OCI-LY7 (cell line): ENCODE measurements at regions not wholly inside any gene's neighbourhood (a gene's known extent, or its start where the extent isn't known, plus 50 kb on each side); places are given as distances from the start of the nearest gene placed in this dataset.

Experiments
- BruUV-seq: library from RNA; stranded (reverse); fragments of 400-500 nt; replicated peaks from 2 replicates; lab custom pipeline; 2021; lab: Mats Ljungman, UMichigan
- CTCF ChIA-PET: fragments of 300-600 bp; sonication (Branson Sonifier 250); formaldehyde crosslinking; loops from one replicate; lab custom pipeline; 2022; ENCODE audit warnings: antibody characterized with exemption; ENCODE audit not compliant: unreplicated experiment; lab: Charles Lee
- POLR2A ChIA-PET: fragments of 300-600 bp; sonication (Branson Sonifier 250); formaldehyde crosslinking; loops from one replicate; lab custom pipeline; 2022; ENCODE audit warnings: antibody characterized with exemption; lab: Charles Lee
- DNase-seq: peaks from one replicate; pipeline ENCODE4 v3.0.0-alpha.2; 2015; ENCODE audit warnings: low spot score
- H2AFZ ChIP-seq: fragments of 200-600 bp; sonication (generic), shearing (Covaris generic); 2 replicates; pipeline ENCODE4 v1.6.1; 2014; ENCODE audit warnings: mild to moderate bottlenecking, antibody characterized with exemption, low read length, moderate library complexity
- H3K27ac ChIP-seq: fragments of 200-600 bp; sonication (generic); 2 replicates; pipeline ENCODE4 v1.5.1; 2014; ENCODE audit warnings: mixed run types, low read depth, mild to moderate bottlenecking, moderate library complexity, low read length, inconsistent platforms; ENCODE audit not compliant: poor library complexity, severe bottlenecking
- H3K36me3 ChIP-seq: fragments of 200-600 bp; sonication (generic); 2 replicates; pipeline ENCODE4 v1.6.1; 2014; ENCODE audit warnings: mild to moderate bottlenecking, antibody characterized with exemption, low read length, moderate library complexity, mixed read lengths; ENCODE audit not compliant: insufficient read depth
- H3K4me1 ChIP-seq: fragments of 200-600 bp; sonication (generic); 2 replicates; pipeline ENCODE4 v1.5.1; 2014; ENCODE audit warnings: mild to moderate bottlenecking, low read length; ENCODE audit not compliant: insufficient read depth, poor library complexity, severe bottlenecking
- H3K4me2 ChIP-seq: fragments of 200-600 bp; sonication (generic); 2 replicates; pipeline ENCODE4 v1.6.1; 2014; ENCODE audit warnings: mild to moderate bottlenecking, low read length
- H3K4me3 ChIP-seq: fragments of 200-600 bp; sonication (generic); 2 replicates; pipeline ENCODE4 v1.5.1; 2014; ENCODE audit warnings: mild to moderate bottlenecking, low read depth, low read length; ENCODE audit not compliant: poor library complexity, severe bottlenecking
- H3K79me2 ChIP-seq: fragments of 200-600 bp; sonication (generic); 2 replicates; pipeline ENCODE4 v1.6.1; 2016; ENCODE audit warnings: low read depth, mild to moderate bottlenecking, low read length, moderate library complexity, mixed read lengths; ENCODE audit not compliant: insufficient read depth
- H3K9me2 ChIP-seq: fragments of 200-600 bp; sonication (generic); 2 replicates; pipeline ENCODE4 v1.6.1; 2016; ENCODE audit warnings: mild to moderate bottlenecking, low read length, mixed read lengths; ENCODE audit not compliant: insufficient read depth
- H3K9me3 ChIP-seq: fragments of 200-600 bp; sonication (generic); 2 replicates; pipeline ENCODE4 v1.6.1; 2014; ENCODE audit warnings: mild to moderate bottlenecking, mixed run types, low read length, mixed read lengths
- H4K20me1 ChIP-seq: fragments of 200-600 bp; sonication (generic); 2 replicates; pipeline ENCODE4 v1.6.1; 2014; ENCODE audit warnings: mild to moderate bottlenecking, antibody characterized with exemption, low read length, moderate library complexity, mixed read lengths; ENCODE audit not compliant: insufficient read depth
- EZH2phosphoT487 ChIP-seq: fragments of 200-600 bp; sonication (generic); IDR thresholded peaks from 2 replicates; pipeline ENCODE4 v1.6.1; 2018; ENCODE audit warnings: low read depth, borderline replicate concordance, mild to moderate bottlenecking, mixed run types, antibody characterized with exemption, low read length, moderate library complexity, mixed read lengths
- intact Hi-C: fragments of 100-400 bp; cut with micrococcal nuclease; formaldehyde crosslinking; loops from one replicate; pipeline ENCODE4 v1.10.0; 2022; ENCODE audit not compliant: unreplicated experiment
- TF ChIP-seq, protein P1 (sequence below): fragments of 200-600 bp; sonication (generic); conservative IDR thresholded peaks from 2 replicates; pipeline ENCODE4 v1.5.1; 2014; ENCODE audit warnings: mild to moderate bottlenecking, antibody characterized with exemption, low read length, moderate library complexity, mixed read lengths

DNA sequence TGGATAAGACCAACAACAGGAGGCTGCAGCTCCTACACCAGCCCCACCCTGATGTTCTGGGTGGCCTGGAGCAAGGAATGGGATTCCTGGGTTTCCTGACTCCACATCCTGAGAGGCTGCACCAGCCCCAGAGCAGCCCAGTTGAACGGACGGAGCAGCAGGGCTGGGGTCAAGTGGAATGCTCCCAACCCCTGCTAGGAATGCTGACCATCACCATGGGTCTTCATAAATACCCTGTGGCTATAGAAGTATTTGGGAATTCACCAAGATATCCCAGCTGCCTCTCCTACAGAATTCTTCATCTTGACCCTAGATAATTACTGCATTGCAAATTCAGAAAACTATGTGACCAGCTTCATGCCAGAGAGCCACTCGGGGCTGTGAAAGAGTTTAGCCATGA lies 180.3 kb downstream of the THBS2 start:
- Histone ChIP-seq H3K4me2 (no peak overlapping the region), H3K36me3 (no peaks in the 10 kb centered on the region), H3K9me3 (no peaks in the 10 kb centered on the region), H3K4me3 (no peak overlapping the region), H4K20me1 (no peaks in the 10 kb centered on the region), H3K9me2 (no peaks in the 10 kb centered on the region), H2AFZ (no peak overlapping the region), H3K4me1 (no peaks in the 10 kb centered on the region), H3K27ac (no peak overlapping the region), H3K79me2 (no peaks in the 10 kb centered on the region)
- TF ChIP-seq, protein P1, sequence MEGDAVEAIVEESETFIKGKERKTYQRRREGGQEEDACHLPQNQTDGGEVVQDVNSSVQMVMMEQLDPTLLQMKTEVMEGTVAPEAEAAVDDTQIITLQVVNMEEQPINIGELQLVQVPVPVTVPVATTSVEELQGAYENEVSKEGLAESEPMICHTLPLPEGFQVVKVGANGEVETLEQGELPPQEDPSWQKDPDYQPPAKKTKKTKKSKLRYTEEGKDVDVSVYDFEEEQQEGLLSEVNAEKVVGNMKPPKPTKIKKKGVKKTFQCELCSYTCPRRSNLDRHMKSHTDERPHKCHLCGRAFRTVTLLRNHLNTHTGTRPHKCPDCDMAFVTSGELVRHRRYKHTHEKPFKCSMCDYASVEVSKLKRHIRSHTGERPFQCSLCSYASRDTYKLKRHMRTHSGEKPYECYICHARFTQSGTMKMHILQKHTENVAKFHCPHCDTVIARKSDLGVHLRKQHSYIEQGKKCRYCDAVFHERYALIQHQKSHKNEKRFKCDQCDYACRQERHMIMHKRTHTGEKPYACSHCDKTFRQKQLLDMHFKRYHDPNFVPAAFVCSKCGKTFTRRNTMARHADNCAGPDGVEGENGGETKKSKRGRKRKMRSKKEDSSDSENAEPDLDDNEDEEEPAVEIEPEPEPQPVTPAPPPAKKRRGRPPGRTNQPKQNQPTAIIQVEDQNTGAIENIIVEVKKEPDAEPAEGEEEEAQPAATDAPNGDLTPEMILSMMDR = no peak
- no peak for TF ChIP-seq EZH2phosphoT487
- CTCF ChIA-PET = no interaction called here
- DNase-seq = no peak
- POLR2A ChIA-PET = no interaction called here
- intact Hi-C loops = no loop called here
- BruUV-seq = no TSS peak

DNA sequence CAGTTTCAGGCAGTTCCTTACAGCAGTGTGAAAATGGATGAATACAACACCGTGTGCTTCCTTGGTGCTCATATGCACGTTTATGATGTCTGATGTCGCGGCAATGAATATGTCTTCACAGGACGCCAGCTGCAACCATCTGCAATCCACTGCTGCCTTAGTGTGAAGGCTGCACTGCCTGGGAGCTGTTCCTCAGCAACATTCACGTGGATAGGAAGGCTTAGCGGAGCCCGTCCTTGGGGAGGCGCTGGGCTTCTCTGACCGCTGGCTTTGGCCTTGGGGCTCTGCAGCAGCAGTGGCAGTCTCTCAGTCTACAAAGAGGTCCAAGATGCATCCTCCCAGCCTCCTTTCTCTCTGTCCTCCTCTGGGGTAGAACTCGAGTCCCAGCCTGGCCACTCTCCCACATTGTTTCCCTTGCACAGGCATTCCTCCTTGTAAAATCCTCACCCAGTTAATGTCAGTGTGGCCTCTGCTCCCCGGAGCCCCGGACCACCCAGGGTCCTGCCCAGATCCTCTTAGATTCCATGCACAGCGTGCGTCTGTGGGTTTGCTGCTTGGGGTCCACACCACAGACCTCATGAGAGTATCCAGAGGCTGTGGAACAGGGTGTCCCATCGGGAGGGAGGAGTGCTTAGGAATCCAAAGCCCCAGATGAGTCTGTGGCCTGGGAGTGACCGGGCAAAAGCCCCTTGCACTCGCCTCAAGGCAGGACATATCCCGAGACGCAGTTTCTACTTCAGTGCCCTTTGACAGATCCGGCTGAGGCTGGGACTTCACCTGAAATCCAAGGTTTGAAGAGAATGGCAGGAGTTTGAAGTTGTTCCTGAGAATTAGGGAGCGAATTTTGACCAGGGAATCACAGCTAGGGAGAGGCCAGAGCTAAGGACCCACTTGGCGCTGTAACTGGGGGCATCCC lies 181.3 kb downstream of the THBS2 start:
- no TSS peak for BruUV-seq
- Histone ChIP-seq H3K36me3 (no peaks in the 10 kb centered on the region), H3K4me1 (no peaks in the 10 kb centered on the region), H3K4me3 (no peak overlapping the region), H3K27ac (no peak overlapping the region), H3K4me2 (no peak overlapping the region), H3K79me2 (no peaks in the 10 kb centered on the region), H4K20me1 (no peaks in the 10 kb centered on the region), H3K9me3 (no peaks in the 10 kb centered on the region), H2AFZ (no peak overlapping the region), H3K9me2 (no peaks in the 10 kb centered on the region)
- no peak for DNase-seq
- ChIA-PET CTCF (no interaction called here), POLR2A (no interaction called here)
- intact Hi-C loops = no loop called here
- no peak for TF ChIP-seq EZH2phosphoT487
- TF ChIP-seq, protein P1 = no peak

DNA sequence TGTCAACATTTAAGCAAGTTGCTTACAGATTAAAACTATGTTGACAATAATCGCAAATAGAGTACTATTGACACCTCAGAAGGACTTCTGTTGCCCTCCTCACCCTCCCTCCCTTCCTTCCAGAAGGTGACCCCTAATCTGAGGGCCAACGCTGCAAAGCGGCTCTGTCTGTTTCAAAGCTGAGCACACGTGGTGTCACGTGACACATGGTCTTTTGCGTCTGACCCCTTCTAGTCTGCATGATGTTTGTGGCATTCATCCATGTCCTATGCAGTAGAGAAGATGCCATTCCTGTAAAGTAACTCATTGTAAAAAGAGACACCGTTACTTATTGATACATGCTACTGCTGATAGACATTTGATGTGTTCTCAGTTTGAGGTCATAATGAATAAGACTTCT lies 182.3 kb downstream of the THBS2 start:
- no peak for DNase-seq
- no peaks in the 10 kb centered on the region for H3K36me3 ChIP-seq
- no peaks in the 10 kb centered on the region for H3K9me2 ChIP-seq
- H3K4me1 ChIP-seq = no peaks in the 10 kb centered on the region
- intact Hi-C loops = no loop called here
- H3K79me2 ChIP-seq = no peaks in the 10 kb centered on the region
- POLR2A ChIA-PET = no interaction called here
- H3K4me3 ChIP-seq = no peak overlapping the region
- H2AFZ ChIP-seq = no peak overlapping the region
- no peak overlapping the region for H3K4me2 ChIP-seq
- no peak for TF ChIP-seq EZH2phosphoT487
- TF ChIP-seq, protein P1 = no peak
- H3K27ac ChIP-seq = no peak overlapping the region
- CTCF ChIA-PET = no interaction called here
- no TSS peak for BruUV-seq
- H4K20me1 ChIP-seq = no peaks in the 10 kb centered on the region
- no peaks in the 10 kb centered on the region for H3K9me3 ChIP-seq
